GM23338 (cell line): ENCODE measurements at regions not wholly inside any gene's neighbourhood (a gene's known extent, or its start where the extent isn't known, plus 50 kb on each side); places are given as distances from the start of the nearest gene placed in this dataset.

Source experiments
- ATAC-seq: fragments of 200-7000 bp; cut with Tn5 transposase; 3 replicates; pipeline ENCODE4 v1.9.1; 2020
- DNase-seq: peaks from one replicate; pipeline ENCODE4 v3.0.0-alpha.2; 2015; ENCODE audit warnings: low spot score
- H2AFZ ChIP-seq: fragments of 200-600 bp; sonication (generic); 2 replicates; pipeline ENCODE4 v1.8.0; 2016; ENCODE audit warnings: antibody characterized with exemption, mild to moderate bottlenecking, moderate library complexity
- H3F3A ChIP-seq: fragments of 200-600 bp; sonication (generic); replicated peaks from 2 replicates; pipeline ENCODE4 v1.8.0; 2017; ENCODE audit warnings: antibody characterized with exemption, mixed run types, low read depth
- H3K27ac ChIP-seq: fragments of 200-600 bp; sonication (generic); 2 replicates; pipeline ENCODE4 v1.6.1; 2016; ENCODE audit warnings: low read depth
- H3K27me3 ChIP-seq: fragments of 200-600 bp; sonication (generic); 2 replicates; pipeline ENCODE4 v1.8.0; 2016; ENCODE audit warnings: mild to moderate bottlenecking, mixed run types, moderate library complexity; ENCODE audit not compliant: insufficient read depth
- H3K36me3 ChIP-seq: fragments of 200-600 bp; sonication (generic); 2 replicates; pipeline ENCODE4 v1.8.0; 2016; ENCODE audit warnings: mild to moderate bottlenecking; ENCODE audit not compliant: insufficient read depth
- H3K4me1 ChIP-seq: fragments of 200-600 bp; sonication (generic); 2 replicates; pipeline ENCODE4 v1.8.0; 2016; ENCODE audit warnings: mild to moderate bottlenecking, moderate library complexity; ENCODE audit not compliant: insufficient read depth
- H3K4me2 ChIP-seq: fragments of 200-600 bp; sonication (generic); 2 replicates; pipeline ENCODE4 v1.7.1; 2017; ENCODE audit warnings: mixed run types
- H3K4me3 ChIP-seq: fragments of 200-600 bp; sonication (generic); 2 replicates; pipeline ENCODE4 v1.6.1; 2016; ENCODE audit warnings: mixed run types
- H3K79me2 ChIP-seq: fragments of 200-600 bp; sonication (generic); replicated peaks from 2 replicates; pipeline ENCODE4 v1.8.0; 2017; ENCODE audit warnings: mild to moderate bottlenecking; ENCODE audit not compliant: insufficient read depth
- H3K9me2 ChIP-seq: fragments of 200-600 bp; sonication (generic); 2 replicates; pipeline ENCODE4 v1.8.0; 2017; ENCODE audit not compliant: insufficient read depth
- H4K20me1 ChIP-seq: fragments of 200-600 bp; sonication (generic); replicated peaks from 2 replicates; pipeline ENCODE4 v1.8.0; 2017; ENCODE audit warnings: mild to moderate bottlenecking; ENCODE audit not compliant: insufficient read depth
- H3K27ac Mint-ChIP-seq: 2 replicates; pipeline ENCODE4 v1.8.0; 2020; ENCODE audit warnings: inconsistent platforms, mild to moderate bottlenecking, moderate library complexity, mixed read lengths
- H3K27me3 Mint-ChIP-seq: 3 replicates; pipeline ENCODE4 v1.8.0; 2022; ENCODE audit warnings: low read depth, mild to moderate bottlenecking, moderate library complexity, mixed read lengths, inconsistent platforms; ENCODE audit not compliant: insufficient read depth, poor library complexity
- H3K36me3 Mint-ChIP-seq: 3 replicates; pipeline ENCODE4 v1.8.0; 2021; ENCODE audit warnings: low read depth, mild to moderate bottlenecking, inconsistent platforms, moderate library complexity, mixed read lengths
- H3K4me1 Mint-ChIP-seq: 3 replicates; pipeline ENCODE4 v1.8.0; 2020; ENCODE audit warnings: mild to moderate bottlenecking, inconsistent platforms, mixed read lengths
- H3K4me3 Mint-ChIP-seq: 3 replicates; pipeline ENCODE4 v1.8.0; 2021; ENCODE audit warnings: moderate library complexity, mild to moderate bottlenecking, inconsistent platforms, mixed read lengths
- H3K9me3 Mint-ChIP-seq: 3 replicates; pipeline ENCODE4 v1.8.0; 2020; ENCODE audit warnings: moderate library complexity, mild to moderate bottlenecking, inconsistent platforms, mixed read lengths
- EZH2 ChIP-seq: fragments of 200-600 bp; sonication (generic); IDR thresholded peaks from one replicate; pipeline ENCODE4 v1.8.0; 2017; ENCODE audit warnings: antibody characterized with exemption, mild to moderate bottlenecking, low read depth; ENCODE audit not compliant: unreplicated experiment
- JUNB ChIP-seq: IDR thresholded peaks from one replicate; pipeline ENCODE4 v1.6.1; 2016; ENCODE audit warnings: antibody characterized with exemption; ENCODE audit not compliant: unreplicated experiment
- NANOG ChIP-seq: IDR thresholded peaks from 2 replicates; pipeline ENCODE4 v1.6.1; 2016; ENCODE audit warnings: antibody characterized with exemption, borderline replicate concordance
- STAT1 ChIP-seq: IDR thresholded peaks from one replicate; pipeline ENCODE4 v1.6.1; 2016; ENCODE audit warnings: antibody characterized with exemption; ENCODE audit not compliant: unreplicated experiment
- ZNF331 ChIP-seq: fragments of 250-450 bp; sonication (Bioruptor Pico); IDR thresholded peaks from 2 replicates; pipeline ENCODE4 v1.5.0; 2020; ENCODE audit warnings: low read depth, mild to moderate bottlenecking, moderate library complexity
- TF ChIP-seq, protein P1 (sequence below): IDR thresholded peaks from one replicate; pipeline ENCODE4 v1.6.1; 2018; ENCODE audit warnings: antibody characterized with exemption; ENCODE audit not compliant: unreplicated experiment
- TF ChIP-seq, protein P2 (sequence below): fragments of 250-450 bp; sonication (Bioruptor Pico); IDR thresholded peaks from 2 replicates; pipeline ENCODE4 v1.5.0; 2020; ENCODE audit warnings: mild to moderate bottlenecking, moderate library complexity

DNA sequence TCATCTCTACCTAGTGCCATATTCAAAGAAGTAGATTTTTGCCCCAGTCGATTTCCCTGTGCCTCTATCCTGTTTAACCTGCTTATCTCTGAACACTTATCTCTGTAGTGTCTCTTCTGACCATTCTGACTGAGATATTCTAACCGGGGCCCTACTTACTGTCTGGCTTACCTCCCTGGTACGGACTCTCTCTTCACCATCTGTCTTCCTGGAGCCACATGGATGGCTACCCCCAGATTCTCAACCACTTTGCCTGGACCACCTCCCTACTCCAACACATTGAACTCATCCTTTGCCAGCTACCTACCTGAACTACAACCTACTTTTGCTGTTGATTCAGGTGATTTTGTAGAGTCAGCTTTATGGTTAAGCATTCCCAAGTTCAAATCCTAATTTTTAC is 397.4 kb upstream of the SLC24A2 start (continued):
- TF ChIP-seq, protein P1, sequence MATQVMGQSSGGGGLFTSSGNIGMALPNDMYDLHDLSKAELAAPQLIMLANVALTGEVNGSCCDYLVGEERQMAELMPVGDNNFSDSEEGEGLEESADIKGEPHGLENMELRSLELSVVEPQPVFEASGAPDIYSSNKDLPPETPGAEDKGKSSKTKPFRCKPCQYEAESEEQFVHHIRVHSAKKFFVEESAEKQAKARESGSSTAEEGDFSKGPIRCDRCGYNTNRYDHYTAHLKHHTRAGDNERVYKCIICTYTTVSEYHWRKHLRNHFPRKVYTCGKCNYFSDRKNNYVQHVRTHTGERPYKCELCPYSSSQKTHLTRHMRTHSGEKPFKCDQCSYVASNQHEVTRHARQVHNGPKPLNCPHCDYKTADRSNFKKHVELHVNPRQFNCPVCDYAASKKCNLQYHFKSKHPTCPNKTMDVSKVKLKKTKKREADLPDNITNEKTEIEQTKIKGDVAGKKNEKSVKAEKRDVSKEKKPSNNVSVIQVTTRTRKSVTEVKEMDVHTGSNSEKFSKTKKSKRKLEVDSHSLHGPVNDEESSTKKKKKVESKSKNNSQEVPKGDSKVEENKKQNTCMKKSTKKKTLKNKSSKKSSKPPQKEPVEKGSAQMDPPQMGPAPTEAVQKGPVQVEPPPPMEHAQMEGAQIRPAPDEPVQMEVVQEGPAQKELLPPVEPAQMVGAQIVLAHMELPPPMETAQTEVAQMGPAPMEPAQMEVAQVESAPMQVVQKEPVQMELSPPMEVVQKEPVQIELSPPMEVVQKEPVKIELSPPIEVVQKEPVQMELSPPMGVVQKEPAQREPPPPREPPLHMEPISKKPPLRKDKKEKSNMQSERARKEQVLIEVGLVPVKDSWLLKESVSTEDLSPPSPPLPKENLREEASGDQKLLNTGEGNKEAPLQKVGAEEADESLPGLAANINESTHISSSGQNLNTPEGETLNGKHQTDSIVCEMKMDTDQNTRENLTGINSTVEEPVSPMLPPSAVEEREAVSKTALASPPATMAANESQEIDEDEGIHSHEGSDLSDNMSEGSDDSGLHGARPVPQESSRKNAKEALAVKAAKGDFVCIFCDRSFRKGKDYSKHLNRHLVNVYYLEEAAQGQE = no peak
- TF ChIP-seq JUNB = no peak
- TF ChIP-seq STAT1 = no peak
- no peak for TF ChIP-seq EZH2

DNA sequence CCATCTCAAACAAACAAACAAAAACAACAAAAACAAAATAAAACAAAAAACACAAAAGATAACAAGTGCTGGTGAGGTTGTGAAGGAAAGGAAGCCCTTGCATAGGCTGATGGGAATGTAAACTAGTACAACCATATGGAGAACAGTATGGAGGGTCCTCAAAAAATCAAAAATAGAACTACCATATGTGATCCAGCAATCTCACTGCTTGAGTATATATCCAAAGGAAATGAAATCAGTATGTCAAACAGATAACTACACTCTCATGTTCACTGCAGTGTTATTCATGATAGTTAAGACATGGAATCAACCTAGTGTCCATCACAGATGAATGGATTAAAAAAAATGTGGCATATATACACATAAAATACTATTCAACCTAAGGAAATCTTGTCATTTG is 395.7 kb upstream of the SLC24A2 start:
- no peak overlapping the region for H3K4me2 ChIP-seq
- TF ChIP-seq, protein P2, sequence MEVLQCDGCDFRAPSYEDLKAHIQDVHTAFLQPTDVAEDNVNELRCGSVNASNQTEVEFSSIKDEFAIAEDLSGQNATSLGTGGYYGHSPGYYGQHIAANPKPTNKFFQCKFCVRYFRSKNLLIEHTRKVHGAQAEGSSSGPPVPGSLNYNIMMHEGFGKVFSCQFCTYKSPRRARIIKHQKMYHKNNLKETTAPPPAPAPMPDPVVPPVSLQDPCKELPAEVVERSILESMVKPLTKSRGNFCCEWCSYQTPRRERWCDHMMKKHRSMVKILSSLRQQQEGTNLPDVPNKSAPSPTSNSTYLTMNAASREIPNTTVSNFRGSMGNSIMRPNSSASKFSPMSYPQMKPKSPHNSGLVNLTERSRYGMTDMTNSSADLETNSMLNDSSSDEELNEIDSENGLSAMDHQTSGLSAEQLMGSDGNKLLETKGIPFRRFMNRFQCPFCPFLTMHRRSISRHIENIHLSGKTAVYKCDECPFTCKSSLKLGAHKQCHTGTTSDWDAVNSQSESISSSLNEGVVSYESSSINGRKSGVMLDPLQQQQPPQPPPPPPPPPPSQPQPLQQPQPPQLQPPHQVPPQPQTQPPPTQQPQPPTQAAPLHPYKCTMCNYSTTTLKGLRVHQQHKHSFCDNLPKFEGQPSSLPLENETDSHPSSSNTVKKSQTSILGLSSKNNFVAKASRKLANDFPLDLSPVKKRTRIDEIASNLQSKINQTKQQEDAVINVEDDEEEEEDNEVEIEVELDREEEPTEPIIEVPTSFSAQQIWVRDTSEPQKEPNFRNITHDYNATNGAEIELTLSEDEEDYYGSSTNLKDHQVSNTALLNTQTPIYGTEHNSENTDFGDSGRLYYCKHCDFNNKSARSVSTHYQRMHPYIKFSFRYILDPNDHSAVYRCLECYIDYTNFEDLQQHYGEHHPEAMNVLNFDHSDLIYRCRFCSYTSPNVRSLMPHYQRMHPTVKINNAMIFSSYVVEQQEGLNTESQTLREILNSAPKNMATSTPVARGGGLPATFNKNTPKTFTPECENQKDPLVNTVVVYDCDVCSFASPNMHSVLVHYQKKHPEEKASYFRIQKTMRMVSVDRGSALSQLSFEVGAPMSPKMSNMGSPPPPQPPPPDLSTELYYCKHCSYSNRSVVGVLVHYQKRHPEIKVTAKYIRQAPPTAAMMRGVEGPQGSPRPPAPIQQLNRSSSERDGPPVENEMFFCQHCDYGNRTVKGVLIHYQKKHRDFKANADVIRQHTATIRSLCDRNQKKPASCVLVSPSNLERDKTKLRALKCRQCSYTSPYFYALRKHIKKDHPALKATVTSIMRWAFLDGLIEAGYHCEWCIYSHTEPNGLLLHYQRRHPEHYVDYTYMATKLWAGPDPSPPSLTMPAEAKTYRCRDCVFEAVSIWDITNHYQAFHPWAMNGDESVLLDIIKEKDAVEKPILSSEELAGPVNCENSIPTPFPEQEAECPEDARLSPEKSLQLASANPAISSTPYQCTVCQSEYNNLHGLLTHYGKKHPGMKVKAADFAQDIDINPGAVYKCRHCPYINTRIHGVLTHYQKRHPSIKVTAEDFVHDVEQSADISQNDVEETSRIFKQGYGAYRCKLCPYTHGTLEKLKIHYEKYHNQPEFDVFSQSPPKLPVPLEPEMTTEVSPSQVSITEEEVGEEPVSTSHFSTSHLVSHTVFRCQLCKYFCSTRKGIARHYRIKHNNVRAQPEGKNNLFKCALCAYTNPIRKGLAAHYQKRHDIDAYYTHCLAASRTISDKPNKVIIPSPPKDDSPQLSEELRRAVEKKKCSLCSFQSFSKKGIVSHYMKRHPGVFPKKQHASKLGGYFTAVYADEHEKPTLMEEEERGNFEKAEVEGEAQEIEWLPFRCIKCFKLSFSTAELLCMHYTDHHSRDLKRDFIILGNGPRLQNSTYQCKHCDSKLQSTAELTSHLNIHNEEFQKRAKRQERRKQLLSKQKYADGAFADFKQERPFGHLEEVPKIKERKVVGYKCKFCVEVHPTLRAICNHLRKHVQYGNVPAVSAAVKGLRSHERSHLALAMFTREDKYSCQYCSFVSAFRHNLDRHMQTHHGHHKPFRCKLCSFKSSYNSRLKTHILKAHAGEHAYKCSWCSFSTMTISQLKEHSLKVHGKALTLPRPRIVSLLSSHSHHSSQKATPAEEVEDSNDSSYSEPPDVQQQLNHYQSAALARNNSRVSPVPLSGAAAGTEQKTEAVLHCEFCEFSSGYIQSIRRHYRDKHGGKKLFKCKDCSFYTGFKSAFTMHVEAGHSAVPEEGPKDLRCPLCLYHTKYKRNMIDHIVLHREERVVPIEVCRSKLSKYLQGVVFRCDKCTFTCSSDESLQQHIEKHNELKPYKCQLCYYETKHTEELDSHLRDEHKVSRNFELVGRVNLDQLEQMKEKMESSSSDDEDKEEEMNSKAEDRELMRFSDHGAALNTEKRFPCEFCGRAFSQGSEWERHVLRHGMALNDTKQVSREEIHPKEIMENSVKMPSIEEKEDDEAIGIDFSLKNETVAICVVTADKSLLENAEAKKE (CRISPR knock-in tag) = no peak
- no peak for TF ChIP-seq ZNF331 (CRISPR knock-in tag)
- no peak for TF ChIP-seq STAT1
- TF ChIP-seq NANOG = no peak
- no peak for TF ChIP-seq JUNB
- H3K27me3 ChIP-seq = no peaks in the 10 kb centered on the region
- H3K9me2 ChIP-seq = peaks cover 5% of the 10 kb centered on the region; the same call in 1 of the 2 replicates
- peaks cover 3% of the 10 kb centered on the region; the same call in 1 of the 3 replicates for H3K9me3 Mint-ChIP-seq
- no peaks in the 10 kb centered on the region for H4K20me1 ChIP-seq
- no peaks in the 10 kb centered on the region for H3F3A ChIP-seq
- no peak overlapping the region for H3K4me3 ChIP-seq
- peaks cover 2% of the 10 kb centered on the region; the same call in 1 of the 2 replicates for H3K4me1 ChIP-seq
- no peak overlapping the region for H3K4me3 Mint-ChIP-seq
- ATAC-seq (no peak), DNase-seq (no peak)
- H3K4me1 Mint-ChIP-seq = no peaks in the 10 kb centered on the region; the same call in 2 of the 3 replicates
- H2AFZ ChIP-seq = no peak overlapping the region
- no peaks in the 10 kb centered on the region for H3K36me3 ChIP-seq
- no peaks in the 10 kb centered on the region for H3K79me2 ChIP-seq
- no peak overlapping the region for H3K27ac Mint-ChIP-seq
- no peaks in the 10 kb centered on the region; the same call in 2 of the 3 replicates for H3K36me3 Mint-ChIP-seq
- H3K27me3 Mint-ChIP-seq = peaks cover 2% of the 10 kb centered on the region
- H3K27ac ChIP-seq = no peak overlapping the region
